Activated CD4-positive, alpha-beta T cell treated with anti-CD3 and anti-CD28 coated beads for 48 hours (primary cell): ENCODE measurements at regions not wholly inside any gene's neighbourhood (a gene's known extent, or its start where the extent isn't known, plus 50 kb on each side); places are given as distances from the start of the nearest gene placed in this dataset.
"Not testable (repeated sequence)": the region's sequence is repeated elsewhere in the genome, so short reads cannot be mapped to it uniquely, and the experiment has no call there.

Source experiments
- DNase-seq: peaks from one replicate; pipeline ENCODE4 v3.0.0-alpha.2; 2020

DNA sequence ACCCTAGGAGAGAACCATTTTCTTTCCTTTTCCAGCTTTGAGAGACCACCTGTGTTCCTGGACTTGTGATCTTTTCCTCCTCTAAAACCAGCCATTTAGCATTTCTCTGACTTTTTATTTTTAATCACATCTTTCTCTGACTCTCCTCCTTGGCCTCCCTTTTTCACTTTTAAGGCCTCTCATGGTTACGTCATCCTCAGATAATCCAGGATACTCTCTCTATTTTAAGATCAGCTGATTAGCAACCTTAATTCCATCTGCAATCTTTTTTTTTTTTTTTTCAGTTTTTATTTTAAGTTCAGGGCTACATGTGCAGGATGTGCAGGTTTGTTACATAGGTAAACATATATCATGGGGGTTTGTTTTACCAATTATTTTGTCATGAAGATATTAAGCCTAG is 54.0 kb downstream of the RFPL4B start:
- no peak for DNase-seq

DNA sequence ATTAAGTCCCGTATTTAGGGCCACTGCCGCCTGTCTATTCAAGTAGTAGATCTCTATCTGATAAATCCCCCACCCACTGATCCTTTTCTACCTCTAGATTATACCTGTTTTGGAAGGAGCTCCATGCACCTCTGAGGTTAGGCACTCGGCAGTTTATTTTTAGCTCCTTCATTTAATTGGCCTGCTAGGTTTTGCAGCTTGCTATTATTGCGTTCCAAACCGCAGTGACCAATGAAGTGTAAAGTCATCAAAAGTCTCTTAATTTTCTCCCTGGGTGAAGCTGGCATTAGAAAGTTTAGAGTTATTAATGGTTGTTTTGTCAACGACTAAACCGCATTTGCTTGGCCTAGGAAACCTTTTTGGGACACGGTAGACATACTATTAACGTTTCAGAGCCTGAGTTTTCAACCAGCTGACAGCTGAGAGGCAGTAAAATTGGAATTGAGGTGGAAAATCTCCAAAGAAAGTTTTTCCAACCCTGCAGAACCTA is 60.0 kb downstream of the RFPL4B start:
- DNase-seq: no peak

DNA sequence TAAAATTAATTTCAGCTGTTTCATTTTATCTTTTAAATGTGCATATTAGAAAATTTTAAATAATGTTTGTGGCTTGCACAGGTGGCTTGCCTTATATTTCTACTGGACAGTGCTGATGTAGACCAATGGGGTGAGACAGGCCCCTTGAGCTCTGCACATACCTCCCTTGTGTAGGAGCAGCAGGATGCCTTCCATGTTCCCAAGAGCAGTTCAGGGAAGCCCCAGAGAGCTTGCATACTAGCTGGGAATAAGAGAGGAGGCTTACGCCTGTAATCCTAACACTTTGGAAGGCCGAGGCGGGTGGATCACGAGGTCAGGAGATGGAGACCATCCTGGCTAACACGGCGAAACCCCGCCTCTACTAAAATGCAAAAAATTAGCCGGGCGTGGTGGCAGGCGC is 61.4 kb downstream of the RFPL4B start:
- DNase-seq: no peak

DNA sequence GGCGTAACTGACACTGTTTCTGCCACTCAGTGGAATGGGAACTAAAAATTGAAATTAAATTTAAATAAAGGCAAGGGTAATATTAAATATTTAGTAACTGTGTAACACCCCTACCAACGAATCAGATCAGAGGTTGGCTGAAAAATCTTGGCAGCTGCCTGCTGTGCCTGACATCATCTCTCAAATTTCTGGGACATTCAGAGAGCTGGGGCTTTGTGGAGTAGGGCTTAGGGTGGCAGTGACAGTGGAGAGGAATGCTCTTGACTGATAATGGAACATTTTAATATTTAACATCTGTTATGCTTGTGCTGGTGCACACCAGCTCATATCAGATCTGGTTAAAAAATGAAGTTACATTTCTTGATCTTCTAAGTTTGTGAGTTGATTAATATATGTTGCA is 62.2 kb downstream of the RFPL4B start:
- no peak for DNase-seq

DNA sequence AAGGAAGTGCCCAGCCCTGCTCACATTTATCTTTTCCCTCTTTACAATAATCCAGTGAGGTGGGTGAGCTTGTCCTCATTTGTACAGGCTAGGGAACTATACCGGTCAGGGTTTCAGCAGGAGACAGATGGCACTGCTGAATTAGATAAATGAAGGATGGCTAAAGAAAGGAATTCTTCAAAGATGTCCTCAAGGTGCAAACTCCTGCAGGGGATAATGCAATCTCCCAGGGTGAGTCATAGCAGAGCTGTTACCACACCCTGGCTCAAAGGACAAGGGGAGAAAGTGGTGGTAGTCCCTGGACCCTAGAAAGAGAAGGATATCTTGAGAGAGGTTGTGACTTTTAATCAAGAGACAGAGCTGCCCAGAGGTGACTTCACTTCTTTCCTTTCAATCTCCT is 66.7 kb downstream of the RFPL4B start:
- no peak for DNase-seq

DNA sequence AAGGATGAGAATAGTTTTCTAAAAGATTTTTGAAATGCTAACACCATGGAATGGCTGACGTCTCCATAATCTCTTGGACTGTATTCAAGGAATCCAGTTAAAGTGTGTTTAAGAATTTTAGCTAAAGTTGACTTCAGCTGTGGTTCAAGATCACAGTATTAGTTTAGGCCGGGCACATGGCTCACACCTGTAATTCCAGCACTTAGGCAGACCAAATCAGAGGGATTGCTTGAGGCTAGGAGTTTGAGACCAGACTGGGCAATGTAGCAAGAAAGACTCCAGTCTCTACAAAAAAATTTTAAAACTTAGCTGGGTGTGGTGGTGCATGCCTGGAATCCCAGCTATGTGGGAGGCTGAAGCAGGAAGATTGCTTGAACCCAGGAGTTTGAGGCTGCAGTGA is 68.2 kb downstream of the RFPL4B start:
- no peak for DNase-seq

DNA sequence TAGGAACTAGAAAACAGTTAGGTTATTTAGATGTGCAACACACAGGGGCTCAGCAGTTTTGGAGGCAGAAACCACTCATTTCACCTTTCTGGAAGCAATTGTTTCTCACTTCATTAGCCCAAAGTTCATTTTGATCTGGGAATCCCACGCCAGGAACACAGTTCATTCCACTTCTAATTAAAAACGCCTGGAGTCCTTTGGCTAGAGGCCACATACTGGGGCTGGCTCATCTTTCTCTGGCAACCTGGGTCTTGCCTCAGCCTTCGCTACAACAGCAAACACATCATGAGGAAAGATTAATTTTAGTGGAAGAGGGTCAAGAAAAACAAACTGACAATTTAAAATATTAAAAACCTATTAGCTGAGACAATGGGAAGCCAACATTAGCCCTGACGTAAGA is 69.7 kb downstream of the RFPL4B start:
- no peak for DNase-seq

DNA sequence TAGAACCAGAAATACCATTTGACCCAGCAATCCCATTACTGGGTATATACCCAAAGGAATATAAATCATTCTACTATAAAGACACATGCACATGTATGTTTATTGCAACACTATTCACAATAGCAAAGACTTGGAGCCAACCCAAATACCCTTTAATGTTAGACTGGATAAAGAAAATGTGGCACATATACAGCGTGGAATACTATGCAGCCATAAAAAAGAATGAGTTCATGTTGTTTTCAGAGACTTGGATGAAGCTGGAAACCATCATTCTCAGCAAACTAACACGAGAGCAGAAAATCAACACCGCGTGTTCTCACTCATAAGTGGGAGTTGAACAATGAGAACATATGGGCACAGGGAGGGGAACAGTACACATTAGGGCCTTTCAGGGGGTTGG is 79.9 kb downstream of the RFPL4B start:
- DNase-seq: not testable (repeated sequence)

DNA sequence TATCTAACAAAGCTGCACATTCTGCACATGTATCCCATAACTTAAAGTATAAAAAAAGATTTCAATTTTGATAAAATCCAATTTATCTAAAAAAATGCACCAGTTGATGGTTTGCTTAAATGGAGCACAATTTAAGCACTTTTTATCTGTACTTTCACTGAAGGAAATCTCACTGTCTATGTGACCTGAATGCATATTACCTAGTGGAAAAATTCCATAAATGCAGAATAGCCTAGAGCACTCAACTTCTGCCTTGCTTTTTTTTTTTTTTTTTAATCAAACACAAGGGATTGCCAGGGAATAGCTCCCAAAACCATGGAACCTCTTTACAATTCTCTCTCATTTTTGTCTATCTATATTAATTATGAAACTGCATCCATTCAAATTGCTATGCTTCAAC is 80.4 kb downstream of the RFPL4B start:
- DNase-seq: no peak

DNA sequence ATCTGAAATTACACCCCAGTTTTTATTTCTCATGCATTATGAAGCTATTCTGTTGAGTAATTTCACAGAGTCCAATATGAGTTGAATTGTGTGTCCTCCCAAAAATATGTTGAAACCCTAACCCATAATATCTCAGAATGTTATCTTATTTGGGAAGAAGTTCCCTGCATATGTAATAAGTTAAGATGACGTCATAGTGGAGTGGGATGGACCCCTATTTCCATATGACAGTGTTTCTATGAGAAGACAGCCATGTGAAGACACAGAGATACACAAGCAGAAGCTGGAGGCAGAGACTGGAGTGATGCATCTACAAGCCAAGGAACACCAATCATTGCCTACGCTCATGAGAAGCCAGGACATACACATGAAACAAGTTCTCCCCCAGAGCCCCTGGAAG is 81.3 kb downstream of the RFPL4B start:
- DNase-seq: no peak

DNA sequence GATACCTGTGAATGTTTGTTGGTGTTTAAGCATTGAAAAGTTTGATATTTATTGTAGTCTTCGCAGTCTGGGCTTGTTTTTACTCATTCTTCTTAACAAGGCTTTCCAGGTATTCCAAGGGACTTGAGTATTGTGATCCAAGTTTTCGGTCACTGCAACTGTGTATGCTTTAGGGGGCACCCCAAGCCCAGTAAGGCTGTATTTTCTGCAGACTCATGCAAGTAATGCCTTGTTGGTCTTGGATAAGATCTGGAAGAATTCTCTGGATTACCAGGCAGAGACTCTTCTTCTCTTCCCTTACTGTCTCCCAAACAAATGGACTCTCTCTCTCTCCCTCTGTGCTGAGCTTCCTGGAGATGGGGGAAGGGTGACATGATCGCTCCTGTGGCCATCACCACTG is 82.1 kb downstream of the RFPL4B start:
- no peak for DNase-seq

DNA sequence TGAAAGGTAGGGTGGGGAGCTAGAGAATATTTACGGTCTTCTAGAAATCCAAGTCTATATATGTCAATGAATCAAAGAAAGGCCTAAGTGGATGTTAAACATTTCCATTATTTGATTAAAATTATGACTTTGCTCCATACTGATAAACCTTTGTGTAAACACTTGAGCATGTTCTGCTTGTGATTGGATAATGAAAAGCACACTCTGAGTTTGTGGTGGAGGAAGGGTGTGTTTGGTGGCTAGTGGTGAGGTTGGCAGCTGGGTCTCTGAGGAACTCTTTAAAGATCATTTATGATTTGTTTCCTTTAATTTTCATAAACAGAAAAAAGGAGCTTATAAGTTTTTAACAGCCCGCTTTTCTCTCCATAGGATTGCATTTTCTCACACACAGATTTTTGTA is 84.7 kb downstream of the RFPL4B start:
- no peak for DNase-seq

DNA sequence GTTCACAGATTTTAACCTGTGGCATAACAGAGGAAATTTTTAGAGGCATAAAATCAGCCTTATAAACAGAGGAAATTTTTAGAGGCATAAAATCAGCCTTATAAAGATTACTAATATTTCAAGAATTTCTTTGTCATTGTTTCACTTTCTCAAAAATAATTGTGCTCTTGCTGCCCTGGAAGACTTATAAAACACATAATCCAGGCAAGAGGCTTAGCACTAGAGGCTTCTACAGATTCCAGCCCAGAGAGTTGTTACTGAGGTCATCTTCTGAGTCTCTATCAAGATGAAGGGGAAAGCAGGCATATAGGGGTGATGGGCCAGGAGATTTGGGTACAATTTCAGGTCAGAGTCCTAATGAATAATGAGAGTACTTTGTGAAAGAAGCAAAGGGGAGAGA is 85.7 kb downstream of the RFPL4B start:
- no peak for DNase-seq

DNA sequence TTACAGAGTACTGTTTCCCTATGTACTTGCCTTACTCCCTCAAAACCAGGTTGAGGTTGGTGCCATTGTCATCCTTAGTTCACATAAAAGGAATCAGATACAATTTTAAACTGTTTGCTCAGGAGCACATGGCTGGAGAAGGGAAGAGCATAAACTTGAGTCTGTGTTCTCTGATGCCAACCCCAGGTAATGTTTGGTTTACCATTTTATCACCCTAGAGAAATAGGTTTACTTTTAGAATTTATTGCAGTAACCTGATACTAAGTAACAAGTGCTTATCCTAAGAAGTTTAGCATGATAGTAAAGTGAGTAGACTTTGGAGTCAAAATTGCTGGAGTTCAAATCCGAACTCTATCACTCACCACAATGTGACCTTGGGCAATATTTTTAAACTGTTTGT is 86.3 kb downstream of the RFPL4B start:
- no peak for DNase-seq

DNA sequence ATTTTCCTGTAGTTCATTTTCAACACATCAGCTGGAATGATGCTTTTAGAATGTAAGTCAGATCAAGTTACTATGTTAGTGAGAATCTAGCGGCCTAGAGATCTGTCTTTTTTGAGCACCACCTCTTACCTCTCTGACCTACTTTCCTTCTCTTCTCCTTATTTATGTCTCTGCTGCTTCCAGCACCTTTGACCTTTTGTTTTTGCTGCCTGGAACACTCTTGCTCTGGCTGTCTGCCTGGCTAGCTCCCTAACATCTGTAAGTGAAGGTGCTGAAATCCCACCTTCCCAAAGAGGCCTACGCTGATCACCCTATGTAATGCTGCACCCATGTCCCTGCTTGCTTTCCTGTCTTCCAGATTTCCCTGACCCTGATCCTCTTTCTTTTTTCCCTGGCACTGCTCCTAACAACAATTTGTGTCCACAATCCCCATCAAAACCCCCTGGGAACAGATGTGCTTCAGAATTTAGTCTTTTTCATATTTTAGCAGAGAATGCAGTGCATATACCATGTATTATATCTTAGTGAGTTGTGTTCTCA is 87.8 kb downstream of the RFPL4B start:
- no peak for DNase-seq

DNA sequence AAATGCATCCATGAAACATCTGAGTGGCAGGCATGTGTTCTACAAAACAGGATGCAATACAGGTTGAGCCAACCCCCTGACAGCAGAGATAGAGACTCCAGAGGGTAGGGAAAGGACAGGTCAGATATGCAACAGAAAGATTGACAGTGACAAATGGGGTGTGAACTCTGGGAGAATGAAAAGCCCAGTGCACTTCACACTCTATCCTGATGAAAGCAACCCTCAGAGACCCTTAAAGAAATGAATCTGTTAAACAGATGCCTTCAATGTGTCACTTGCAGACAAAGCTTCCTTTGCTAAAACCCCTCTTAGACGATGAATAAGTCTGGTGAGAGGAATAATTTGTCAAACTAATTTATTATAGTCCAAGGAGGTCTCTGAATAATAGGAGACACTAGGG is 89.9 kb downstream of the RFPL4B start:
- no peak for DNase-seq

DNA sequence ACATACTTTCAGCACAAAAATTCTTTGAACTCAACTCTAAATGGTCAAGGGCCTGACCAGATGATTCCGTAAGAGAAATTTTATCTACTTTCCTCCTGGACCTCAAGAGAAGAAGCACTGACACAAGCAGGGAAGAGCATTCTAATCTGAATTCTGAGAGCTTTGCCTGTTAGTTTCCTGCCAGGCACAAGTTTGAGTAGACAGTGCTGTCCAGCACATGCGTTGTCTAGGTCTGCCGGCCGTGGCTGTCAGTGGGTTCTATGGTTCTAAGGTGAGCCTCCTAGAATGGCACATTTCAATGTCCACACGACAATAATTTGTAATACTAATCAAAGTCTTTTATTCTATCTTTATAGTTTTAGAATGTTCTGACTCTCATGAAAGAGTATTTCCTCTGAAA is 91.9 kb downstream of the RFPL4B start:
- no peak for DNase-seq

DNA sequence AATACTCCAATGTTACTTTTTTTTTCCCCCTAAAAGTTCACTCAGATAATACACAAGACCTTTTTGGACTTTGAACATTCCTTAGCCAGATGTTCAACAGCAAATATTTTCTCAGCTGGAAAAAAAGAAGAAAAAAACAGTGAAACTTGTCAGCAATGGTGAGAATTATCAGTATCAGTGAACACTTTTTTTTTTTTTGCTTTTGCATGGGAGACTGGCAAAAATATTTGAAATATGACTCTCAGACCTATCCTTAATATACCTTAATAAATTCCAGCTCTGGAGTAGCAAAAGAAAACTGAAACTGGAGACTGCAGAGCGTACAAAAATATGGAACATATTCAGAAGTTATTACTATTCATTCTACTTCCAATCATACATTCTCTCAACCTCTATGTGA is 92.3 kb downstream of the RFPL4B start:
- no peak for DNase-seq

DNA sequence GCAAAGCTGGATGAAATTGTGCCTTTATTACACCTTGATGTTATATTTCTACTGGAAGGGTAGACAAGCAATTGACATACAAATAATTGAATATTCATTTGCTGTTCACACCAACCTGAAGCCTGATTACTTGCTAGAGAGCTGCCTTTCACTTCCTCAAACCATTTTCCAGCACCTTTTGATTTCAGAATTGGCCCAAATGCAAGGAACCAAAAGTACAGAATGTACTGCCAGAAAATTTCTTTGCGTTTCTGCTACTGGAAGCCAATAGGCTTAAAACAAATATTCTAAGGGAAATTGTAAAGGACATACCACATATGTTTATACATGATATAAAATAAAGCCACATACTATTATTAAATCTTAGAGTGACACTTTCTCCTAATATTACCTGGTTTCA is 94.5 kb downstream of the RFPL4B start:
- DNase-seq: no peak

DNA sequence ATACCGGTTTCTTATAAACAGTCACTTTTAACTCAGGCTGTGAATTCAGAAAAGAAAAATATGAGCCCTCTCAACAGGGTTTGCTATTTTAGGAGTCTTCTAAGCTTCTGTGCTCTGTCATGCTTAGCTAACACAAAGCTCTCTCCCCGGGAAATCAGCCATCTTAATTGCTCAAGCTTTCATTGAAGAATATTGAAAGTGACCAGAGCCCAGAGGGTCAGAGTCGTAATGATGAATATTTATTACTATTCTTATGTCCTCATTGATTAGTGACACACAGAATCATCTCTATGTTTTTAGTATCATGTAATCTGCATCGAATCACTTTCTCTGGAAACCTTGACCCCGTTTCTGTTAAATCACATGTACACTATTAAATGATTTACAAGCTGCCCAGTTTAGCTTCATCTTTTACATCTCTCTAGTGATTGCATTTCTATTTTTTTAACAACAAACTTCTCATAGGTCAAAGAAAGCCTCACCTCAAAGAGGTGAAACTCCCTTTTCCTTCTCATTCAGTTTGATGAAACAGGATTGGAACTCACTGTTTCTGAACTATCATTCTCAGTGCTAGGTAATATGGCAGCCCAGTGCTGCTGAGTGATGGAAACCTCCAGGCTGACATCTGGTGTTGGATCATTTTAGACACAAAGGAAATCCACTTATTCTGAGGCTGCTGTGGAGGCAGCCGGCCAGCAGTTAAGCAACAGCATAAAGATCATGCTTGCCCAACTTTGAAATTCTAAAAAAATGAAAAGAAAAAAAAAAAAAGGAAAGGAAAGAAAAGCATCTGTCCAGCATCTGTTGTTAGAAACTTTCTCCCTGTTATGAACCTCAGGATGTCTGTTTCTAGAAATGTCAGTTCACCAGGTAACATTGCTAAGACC is 96.3 kb downstream of the RFPL4B start:
- DNase-seq: no peak

DNA sequence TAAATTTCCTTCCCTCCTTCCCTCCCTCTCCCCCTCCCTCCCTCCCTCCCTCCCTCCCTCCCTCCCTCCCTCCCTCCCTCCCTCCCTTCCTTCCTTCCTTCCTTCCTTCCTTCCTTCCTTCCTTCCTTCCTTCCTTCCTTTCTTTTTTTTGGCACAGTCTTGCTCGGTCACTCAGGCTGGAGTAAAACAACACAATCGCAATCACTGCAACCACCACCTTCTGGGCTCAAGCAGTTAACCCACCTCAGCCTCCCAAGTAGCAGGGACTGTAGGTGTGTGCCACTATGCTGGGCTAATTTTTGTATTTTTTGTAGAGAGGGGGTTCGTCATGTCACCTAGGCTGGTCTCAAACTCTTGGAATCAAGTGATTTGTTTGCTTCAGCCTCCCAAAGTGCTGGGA is 101.7 kb downstream of the RFPL4B start:
- DNase-seq: not testable (repeated sequence)

DNA sequence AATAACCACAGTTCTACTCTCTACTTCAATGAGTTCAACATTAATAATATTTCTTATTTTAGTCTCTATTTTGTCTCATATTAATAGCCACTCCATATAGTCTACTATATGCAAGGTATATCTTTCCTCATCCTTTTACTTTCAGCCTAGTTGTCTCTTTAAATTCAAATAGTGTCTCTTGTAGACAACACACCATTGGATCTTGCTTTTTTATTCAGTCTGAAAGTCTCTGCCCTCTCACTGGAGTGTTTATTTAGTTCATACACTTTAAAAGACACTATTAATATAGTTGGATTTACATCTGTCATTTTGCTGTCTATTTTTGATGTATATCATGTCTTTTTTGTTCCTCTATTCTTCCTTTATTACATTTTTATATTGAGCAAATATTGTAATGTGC is 103.5 kb downstream of the RFPL4B start:
- DNase-seq: no peak

DNA sequence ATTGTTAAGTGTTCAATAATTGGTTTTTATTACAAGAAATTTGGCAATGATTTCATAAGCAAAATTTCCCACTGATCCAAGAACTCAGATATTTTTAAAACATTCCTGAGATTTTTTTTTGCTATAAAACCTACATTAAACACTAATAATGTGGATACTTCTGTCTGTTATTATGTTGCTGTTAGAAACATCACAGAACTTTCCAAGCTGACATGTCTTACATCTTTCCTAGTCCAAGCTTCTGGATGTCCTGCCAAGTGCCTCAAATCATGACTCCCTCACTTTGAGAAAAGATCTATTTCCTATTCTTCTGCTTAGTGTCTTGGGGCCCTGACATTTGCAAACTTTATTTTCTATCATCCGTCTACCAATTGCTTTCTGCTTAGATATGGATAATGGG is 110.8 kb downstream of the RFPL4B start:
- DNase-seq: no peak

DNA sequence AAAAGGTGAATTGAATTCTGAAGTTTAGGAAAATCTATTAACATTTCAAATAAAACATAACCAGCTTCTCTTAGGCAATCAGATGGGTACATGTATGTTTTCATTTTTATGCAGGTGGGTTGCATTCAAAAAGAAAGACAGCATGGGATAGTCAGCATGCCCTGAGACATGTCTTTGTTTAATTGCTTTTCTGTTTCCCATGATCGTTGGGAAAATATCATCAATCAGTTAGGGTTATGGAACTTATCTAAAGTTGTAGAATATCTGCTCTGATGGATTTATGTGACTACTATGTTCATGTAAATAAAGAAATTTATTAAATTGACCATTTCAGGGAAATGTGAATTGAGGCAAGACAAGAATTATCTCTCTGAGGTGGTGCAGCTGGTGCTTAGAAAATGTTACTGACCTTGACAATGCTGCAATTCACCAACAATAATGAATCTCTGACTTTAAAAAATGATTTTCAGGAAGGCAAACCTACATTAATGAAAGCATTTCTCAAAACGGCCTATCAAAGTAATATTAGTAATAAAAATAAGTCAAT is 112.7 kb downstream of the RFPL4B start:
- DNase-seq: no peak
